Right atrium auricular region (tissue), 2 donors: ENCODE measurements at regions not wholly inside any gene's neighbourhood (a gene's known extent, or its start where the extent isn't known, plus 50 kb on each side); places are given as distances from the start of the nearest gene placed in this dataset.

Source experiments
- DNase-seq: peaks from one replicate; pipeline ENCODE4 v3.0.0-alpha.2; 2019; ENCODE audit warnings: low spot score
- H3K27ac ChIP-seq, 2 donors: fragments of 200-600 bp; sonication (generic); 1 replicate in 1 of 2; 2 replicates in 1 of 2; pipeline ENCODE4 v1.5.1; 2016 to 2019
- H3K27me3 ChIP-seq, 2 donors: fragments of 200-600 bp; sonication (generic); one replicate each; pipeline versions ENCODE4 v1.5.1 to v1.6.0; 2017 to 2019
- H3K36me3 ChIP-seq: fragments of 200-600 bp; sonication (generic); one replicate; pipeline ENCODE4 v1.5.1; 2016
- H3K4me1 ChIP-seq, 2 donors: fragments of 200-600 bp; sonication (generic); one replicate each; pipeline versions ENCODE4 v1.5.1 to v1.6.0; 2017 to 2019
- H3K4me3 ChIP-seq, 2 donors: fragments of 200-600 bp; sonication (generic); 1 replicate in 1 of 2; 2 replicates in 1 of 2; pipeline ENCODE4 v1.5.1; 2017 to 2019; ENCODE audit warnings: mild to moderate bottlenecking in 1 of 2, moderate library complexity in 1 of 2
- H3K9me3 ChIP-seq, 2 donors: fragments of 200-600 bp; sonication (generic); one replicate each; pipeline ENCODE4 v1.5.1; 2019
- TF ChIP-seq, protein P1 (sequence below), 2 donors: fragments of 200-600 bp; sonication (generic); IDR thresholded peaks; one replicate each; pipeline ENCODE4 v1.5.1; 2019; ENCODE audit warnings: antibody characterized with exemption in 2 of 2

- no peak for DNase-seq
- no peaks in the 10 kb centered on the region for H3K27me3 ChIP-seq
- no peaks in the 10 kb centered on the region for H3K36me3 ChIP-seq
- TF ChIP-seq, protein P1, sequence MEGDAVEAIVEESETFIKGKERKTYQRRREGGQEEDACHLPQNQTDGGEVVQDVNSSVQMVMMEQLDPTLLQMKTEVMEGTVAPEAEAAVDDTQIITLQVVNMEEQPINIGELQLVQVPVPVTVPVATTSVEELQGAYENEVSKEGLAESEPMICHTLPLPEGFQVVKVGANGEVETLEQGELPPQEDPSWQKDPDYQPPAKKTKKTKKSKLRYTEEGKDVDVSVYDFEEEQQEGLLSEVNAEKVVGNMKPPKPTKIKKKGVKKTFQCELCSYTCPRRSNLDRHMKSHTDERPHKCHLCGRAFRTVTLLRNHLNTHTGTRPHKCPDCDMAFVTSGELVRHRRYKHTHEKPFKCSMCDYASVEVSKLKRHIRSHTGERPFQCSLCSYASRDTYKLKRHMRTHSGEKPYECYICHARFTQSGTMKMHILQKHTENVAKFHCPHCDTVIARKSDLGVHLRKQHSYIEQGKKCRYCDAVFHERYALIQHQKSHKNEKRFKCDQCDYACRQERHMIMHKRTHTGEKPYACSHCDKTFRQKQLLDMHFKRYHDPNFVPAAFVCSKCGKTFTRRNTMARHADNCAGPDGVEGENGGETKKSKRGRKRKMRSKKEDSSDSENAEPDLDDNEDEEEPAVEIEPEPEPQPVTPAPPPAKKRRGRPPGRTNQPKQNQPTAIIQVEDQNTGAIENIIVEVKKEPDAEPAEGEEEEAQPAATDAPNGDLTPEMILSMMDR (IDR thresholded peaks at IDR 0.05), result peak in 1 of 2 donors; percentile 68
- no peaks in the 10 kb centered on the region for H3K9me3 ChIP-seq
- H3K27ac ChIP-seq, result peak overlapping the region in 1 of 2 donors; percentile 31
- peaks cover 0 to 26% of the 10 kb centered on the region in 2 donors for H3K4me1 ChIP-seq
- peak overlapping the region in 1 of 2 donors; percentile 45 for H3K4me3 ChIP-seq
These were observed 119.3 kb upstream of the CDC42BPA start for GRCh38 chr1:227437495-227438008.

DNA sequence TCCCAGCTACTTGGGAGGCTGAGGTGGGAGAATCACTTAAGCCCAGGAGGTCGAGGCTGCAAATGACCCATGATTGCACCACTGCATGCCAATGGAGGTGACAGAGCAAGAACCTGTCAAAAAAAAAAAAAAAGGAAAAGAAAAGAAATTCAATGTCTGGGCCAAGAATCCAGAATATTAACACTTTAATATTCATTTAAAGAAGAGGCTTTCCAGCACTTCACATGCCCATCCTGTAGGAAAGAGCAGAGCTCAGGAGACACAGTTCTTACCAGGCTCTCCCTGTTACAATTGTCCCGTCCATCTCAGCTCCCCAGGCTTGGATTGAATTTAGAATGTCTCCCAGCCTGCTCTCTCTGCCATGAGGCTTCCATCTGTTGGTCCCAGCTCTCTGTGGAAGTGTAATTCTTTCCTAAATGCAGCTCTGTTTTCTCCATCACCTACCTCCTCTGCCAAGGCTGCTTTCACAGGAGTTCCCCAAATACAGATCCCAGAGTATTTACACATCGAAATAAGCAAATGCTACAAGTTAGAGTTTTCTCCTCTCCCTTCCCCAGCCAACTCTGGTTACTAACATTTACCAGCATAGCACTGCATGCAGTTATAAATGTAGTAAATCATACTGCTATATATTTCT is 116.6 kb upstream of the CDC42BPA start:
- no peak overlapping the region for H3K27ac ChIP-seq
- peaks cover 0 to 25% of the 10 kb centered on the region in 2 donors for H3K4me1 ChIP-seq

DNA sequence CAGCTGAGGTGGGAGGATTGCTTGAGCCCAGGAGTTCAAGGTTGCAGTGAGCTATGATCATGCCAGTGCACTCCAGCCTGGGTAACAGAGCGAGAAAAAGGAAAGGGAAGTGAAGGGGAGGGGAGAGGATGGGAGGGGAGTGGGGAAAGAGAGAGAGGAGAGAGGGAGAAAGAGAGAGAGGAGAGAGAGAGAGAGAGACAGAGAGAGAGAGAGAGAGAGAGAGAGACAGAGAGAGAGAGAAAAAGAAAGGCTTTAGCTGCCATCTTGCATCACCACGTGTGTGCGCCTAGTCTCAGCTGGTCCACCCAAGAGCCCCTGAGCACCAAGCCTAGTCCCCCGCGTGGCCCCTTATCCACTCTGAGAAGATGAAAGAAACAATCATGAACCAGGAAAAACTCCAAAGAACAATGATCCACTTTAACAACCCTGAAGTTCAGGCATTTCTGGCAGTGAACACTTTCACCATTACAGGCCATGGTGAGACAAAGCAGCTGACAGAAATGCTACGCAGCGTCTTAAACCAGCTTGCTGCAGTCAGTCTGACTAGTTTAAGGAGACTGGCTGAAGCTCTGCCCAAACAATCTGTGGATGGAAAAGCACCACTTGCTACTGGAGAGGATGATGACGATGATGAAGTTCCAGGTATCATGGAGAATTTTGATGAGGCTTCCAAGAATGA is 115.5 kb upstream of the CDC42BPA start:
- DNase-seq, result no peak
- Histone ChIP-seq H3K4me1 (peaks cover 0 to 34% of the 10 kb centered on the region in 2 donors), H3K27ac (no peak overlapping the region)

More for the DNA sequence above, 116.6 kb upstream of the CDC42BPA start:
- Histone ChIP-seq H3K27me3 (no peaks in the 10 kb centered on the region), H3K9me3 (no peaks in the 10 kb centered on the region), H3K4me3 (no peak overlapping the region), H3K36me3 (no peaks in the 10 kb centered on the region)
- DNase-seq, result no peak
- TF ChIP-seq, protein P1 (IDR thresholded peaks at IDR 0.05), result no peak

GRCh38 chr1:227432981-227433380 is 114.7 kb upstream of the CDC42BPA start:
- peaks cover 0 to 39% of the 10 kb centered on the region in 2 donors for H3K4me1 ChIP-seq
- no peaks in the 10 kb centered on the region for H3K27me3 ChIP-seq
- H3K9me3 ChIP-seq, result no peaks in the 10 kb centered on the region
- no peak overlapping the region for H3K4me3 ChIP-seq
- H3K27ac ChIP-seq, result no peak overlapping the region
- no peaks in the 10 kb centered on the region for H3K36me3 ChIP-seq
- TF ChIP-seq, protein P1 (IDR thresholded peaks at IDR 0.05), result no peak
- DNase-seq, result no peak

More for the DNA sequence above, 115.5 kb upstream of the CDC42BPA start:
- Histone ChIP-seq H3K9me3 (no peaks in the 10 kb centered on the region), H3K27me3 (no peaks in the 10 kb centered on the region), H3K4me3 (no peak overlapping the region), H3K36me3 (no peaks in the 10 kb centered on the region)
- TF ChIP-seq, protein P1 (IDR thresholded peaks at IDR 0.05), result no peak

DNA sequence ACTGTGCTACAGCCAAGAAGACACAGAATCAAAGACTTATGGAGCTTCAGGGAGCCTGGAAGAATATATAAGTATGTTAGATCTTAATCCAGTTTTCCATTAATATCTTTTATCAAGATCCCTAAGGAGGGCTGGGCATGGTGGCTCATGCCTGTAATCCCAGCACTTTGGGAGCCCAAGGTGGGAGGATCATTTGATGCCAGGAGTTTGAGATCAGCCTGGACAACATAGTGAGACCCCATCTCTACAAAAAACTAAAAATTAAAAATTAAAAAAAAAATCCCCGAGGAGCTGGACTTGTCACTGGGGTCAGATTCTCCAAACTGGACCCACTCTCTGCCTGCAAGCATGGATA is 113.9 kb upstream of the CDC42BPA start:
- Histone ChIP-seq H3K4me3 (no peak overlapping the region), H3K27me3 (no peaks in the 10 kb centered on the region), H3K4me1 (peaks cover 0 to 39% of the 10 kb centered on the region in 2 donors), H3K36me3 (no peaks in the 10 kb centered on the region), H3K27ac (peak overlapping the region in 1 of 2 donors; percentile 44), H3K9me3 (no peaks in the 10 kb centered on the region)
- TF ChIP-seq, protein P1 (IDR thresholded peaks at IDR 0.05), result no peak
- no peak for DNase-seq
